ENCODE measurements at regions not wholly inside any gene's neighbourhood (a gene's known extent, or its start where the extent isn't known, plus 50 kb on each side); places are given as distances from the start of the nearest gene placed in this dataset.

- TF ChIP-seq, protein P1, sequence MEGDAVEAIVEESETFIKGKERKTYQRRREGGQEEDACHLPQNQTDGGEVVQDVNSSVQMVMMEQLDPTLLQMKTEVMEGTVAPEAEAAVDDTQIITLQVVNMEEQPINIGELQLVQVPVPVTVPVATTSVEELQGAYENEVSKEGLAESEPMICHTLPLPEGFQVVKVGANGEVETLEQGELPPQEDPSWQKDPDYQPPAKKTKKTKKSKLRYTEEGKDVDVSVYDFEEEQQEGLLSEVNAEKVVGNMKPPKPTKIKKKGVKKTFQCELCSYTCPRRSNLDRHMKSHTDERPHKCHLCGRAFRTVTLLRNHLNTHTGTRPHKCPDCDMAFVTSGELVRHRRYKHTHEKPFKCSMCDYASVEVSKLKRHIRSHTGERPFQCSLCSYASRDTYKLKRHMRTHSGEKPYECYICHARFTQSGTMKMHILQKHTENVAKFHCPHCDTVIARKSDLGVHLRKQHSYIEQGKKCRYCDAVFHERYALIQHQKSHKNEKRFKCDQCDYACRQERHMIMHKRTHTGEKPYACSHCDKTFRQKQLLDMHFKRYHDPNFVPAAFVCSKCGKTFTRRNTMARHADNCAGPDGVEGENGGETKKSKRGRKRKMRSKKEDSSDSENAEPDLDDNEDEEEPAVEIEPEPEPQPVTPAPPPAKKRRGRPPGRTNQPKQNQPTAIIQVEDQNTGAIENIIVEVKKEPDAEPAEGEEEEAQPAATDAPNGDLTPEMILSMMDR (IDR thresholded peaks at IDR 0.05), result no peak
- no peak for TF ChIP-seq ZFX (IDR thresholded peaks at IDR 0.05; ENCODE audit: borderline replicate concordance)
Observed at GRCh38 chr4:33068539-33068938, 2348.4 kb downstream of the PCDH7 start.

Data from 22Rv1 (cell line).